Stimulated activated naive CD8-positive, alpha-beta T cell treated with anti-CD3 and anti-CD28 coated beads, Interleukin-15, amount 100 ng/mL, for 72 hours (primary cell): ENCODE measurements at regions not wholly inside any gene's neighbourhood (a gene's known extent, or its start where the extent isn't known, plus 50 kb on each side); places are given as distances from the start of the nearest gene placed in this dataset.

ENCODE experiments used
- ATAC-seq: fragments of 150-1000 bp; cut with Tn5 transposase; 2 replicates; pipeline ENCODE4 v1.10.0; 2021; ENCODE audit warnings: mild to moderate bottlenecking, moderate library complexity
- DNase-seq, 2 donors: peaks; one replicate each; pipeline ENCODE4 v3.0.0; 2021 to 2022
- H3K27ac Mint-ChIP-seq, 2 donors: one replicate each; pipeline ENCODE4 v1.8.0; 2022; ENCODE audit warnings: mild to moderate bottlenecking in 2 of 2, mixed read lengths in 2 of 2, moderate library complexity in 2 of 2
- H3K27me3 Mint-ChIP-seq: one replicate; pipeline ENCODE4 v1.8.0; 2022; ENCODE audit warnings: mixed read lengths
- H3K4me1 Mint-ChIP-seq: one replicate; pipeline ENCODE4 v1.8.0; 2022; ENCODE audit warnings: mild to moderate bottlenecking, mixed read lengths
- H3K4me3 Mint-ChIP-seq, 2 donors: one replicate each; pipeline ENCODE4 v1.8.0; 2022; ENCODE audit warnings: mild to moderate bottlenecking in 2 of 2, mixed read lengths in 2 of 2, moderate library complexity in 1 of 2
- H3K9me3 Mint-ChIP-seq, 2 donors: one replicate each; pipeline ENCODE4 v1.8.0; 2022; ENCODE audit warnings: mixed read lengths in 2 of 2

DNA sequence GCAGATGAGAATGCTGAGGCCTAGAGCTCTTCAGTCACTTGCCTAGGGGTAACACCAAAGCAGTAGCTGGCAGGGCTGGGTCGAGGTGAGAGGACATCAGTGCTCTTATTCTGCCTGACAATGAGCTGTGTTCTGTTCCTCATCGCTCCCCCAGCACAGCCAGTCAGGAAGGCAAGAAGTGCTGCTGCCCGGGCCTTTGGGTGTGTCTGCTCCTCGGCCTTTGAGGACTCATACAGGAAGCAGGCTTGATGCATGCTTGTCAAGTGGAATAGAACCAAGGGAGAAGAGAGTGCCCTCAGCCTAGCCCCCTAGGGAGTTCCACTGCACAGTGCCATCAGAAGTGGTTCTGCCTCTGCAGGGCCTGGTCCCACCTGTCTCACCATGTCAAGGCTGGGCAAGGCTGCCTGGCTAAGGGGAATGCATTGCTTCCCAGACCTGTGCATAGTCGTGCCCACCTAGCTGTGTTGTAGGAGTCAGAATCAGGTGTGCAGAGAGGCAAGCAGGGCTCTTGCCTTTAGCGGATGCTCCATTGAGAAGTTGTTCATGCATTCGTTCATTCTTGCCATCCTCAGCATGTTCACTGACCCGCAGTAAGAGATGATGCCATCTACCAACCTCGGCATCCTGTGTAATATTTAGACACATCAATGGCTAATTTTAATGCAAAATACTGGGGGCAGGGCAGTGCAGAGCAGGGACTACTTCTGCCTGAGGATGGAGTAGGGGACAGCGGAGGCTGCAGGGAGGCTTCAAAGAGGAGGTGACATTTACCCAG is 156.6 kb downstream of the RPS24 start:
- no peaks in the 10 kb centered on the region for H3K4me1 Mint-ChIP-seq
- no peak for DNase-seq
- H3K9me3 Mint-ChIP-seq, result peaks cover 4 to 8% of the 10 kb centered on the region in 2 donors
- ATAC-seq, result no peak
- H3K27me3 Mint-ChIP-seq, result no peaks in the 10 kb centered on the region
- peak overlapping the region in 1 of 2 donors; percentile 24 for H3K4me3 Mint-ChIP-seq
- H3K27ac Mint-ChIP-seq, result no peak overlapping the region

- H3K4me1 Mint-ChIP-seq, result no peaks in the 10 kb centered on the region
- H3K27me3 Mint-ChIP-seq, result no peaks in the 10 kb centered on the region
Observed at GRCh38 chr10:78191301-78191700, 157.6 kb downstream of the RPS24 start.

DNA sequence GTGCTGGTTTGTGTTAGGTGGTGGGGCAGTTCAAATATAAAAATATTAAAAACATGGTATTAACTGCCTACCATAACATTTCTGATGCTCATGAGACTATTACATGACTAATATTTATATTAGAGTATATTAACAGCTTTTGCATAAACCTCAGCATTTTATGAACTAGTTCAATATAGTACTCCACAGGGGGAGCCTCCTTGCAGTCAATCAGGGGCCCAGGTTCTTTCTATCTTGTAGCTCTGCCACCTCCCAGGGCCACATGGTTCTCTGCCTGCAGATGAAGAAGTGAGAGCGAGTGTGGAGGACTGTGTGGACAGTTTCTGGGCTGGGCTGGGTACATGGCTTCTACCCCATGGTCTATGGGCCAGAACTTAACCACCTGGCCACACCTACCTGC is 159.5 kb downstream of the RPS24 start:
- no peak overlapping the region for H3K27ac Mint-ChIP-seq
- no peaks in the 10 kb centered on the region for H3K4me1 Mint-ChIP-seq
- DNase-seq (no peak), ATAC-seq (no peak)
- H3K27me3 Mint-ChIP-seq, result no peaks in the 10 kb centered on the region
- peaks cover 4 to 8% of the 10 kb centered on the region in 2 donors for H3K9me3 Mint-ChIP-seq
- no peak overlapping the region for H3K4me3 Mint-ChIP-seq

More at GRCh38 chr10:78191301-78191700, 157.6 kb downstream of the RPS24 start:
- H3K4me3 Mint-ChIP-seq, result no peak overlapping the region
- DNase-seq (no peak), ATAC-seq (no peak)
- H3K27ac Mint-ChIP-seq, result no peak overlapping the region
- H3K9me3 Mint-ChIP-seq, result peaks cover 4 to 8% of the 10 kb centered on the region in 2 donors

DNA sequence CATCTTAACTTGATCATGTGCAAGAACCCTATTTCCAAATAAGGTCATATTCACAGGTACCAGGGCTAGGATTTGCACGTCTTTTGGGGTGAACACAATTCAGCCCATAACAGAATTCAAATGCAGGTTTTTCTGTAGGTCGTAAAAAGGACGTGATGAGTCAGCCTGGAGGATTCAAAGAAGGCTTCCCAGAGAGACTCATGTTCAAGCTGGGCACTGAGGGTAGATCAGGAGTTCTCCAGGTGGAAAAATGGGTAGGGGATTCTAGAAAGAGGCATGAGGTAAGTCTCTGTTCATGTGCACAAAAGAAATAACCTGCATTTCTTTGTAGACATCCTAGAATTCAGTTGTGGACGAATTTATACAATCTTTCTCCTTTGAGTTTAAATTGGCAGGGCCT is 160.4 kb downstream of the RPS24 start:
- H3K4me1 Mint-ChIP-seq, result no peaks in the 10 kb centered on the region
- no peak for DNase-seq
- H3K4me3 Mint-ChIP-seq, result no peak overlapping the region
- H3K27me3 Mint-ChIP-seq, result no peaks in the 10 kb centered on the region
- no peak for ATAC-seq
- H3K27ac Mint-ChIP-seq, result no peak overlapping the region
- peaks cover 4 to 8% of the 10 kb centered on the region in 2 donors for H3K9me3 Mint-ChIP-seq

DNA sequence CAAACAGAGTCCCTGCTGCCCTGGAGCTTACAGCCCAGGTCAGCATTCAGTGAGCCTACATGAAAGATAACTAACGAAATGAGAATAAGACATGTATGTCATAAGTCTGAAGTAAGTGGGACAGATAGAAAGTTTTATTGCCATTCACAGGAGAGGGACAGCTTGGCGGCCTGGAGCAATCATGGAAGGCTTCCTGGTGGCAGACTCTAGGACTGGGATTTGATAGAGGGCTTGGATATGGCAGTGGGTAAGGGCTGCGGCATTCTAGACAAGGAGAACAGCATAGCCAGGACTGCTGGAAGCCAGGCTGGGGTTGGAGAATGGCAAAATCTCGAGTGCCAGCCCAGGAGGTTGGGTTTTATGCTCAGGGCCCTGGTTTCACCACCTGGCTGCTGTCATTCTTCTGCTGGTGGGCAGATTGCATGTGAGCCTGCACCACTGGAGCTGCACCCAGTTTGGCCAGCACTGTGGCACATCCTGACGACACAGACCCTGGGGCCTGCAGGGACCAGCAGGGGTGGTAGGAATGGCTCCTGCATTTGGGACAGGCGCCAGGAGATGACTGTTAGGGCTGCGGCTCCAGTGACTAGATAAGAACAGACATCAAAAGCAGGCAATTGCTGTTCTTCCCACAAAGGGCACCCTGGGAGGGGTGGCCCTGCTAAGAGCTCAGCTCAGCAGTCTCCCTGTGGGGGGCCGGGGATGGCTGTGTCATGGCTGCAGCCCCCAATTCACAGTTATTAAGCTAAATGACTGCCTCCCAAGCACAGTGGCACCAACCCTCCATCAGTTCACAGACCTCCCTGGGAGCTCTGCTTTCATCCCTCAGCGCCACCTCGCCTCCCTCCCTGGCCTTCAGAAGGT is 161.1 kb downstream of the RPS24 start:
- Mint-ChIP-seq H3K9me3 (peaks cover 4 to 8% of the 10 kb centered on the region in 2 donors), H3K4me1 (no peaks in the 10 kb centered on the region), H3K27ac (no peak overlapping the region), H3K27me3 (no peaks in the 10 kb centered on the region), H3K4me3 (no peak overlapping the region)
- DNase-seq (no peak), ATAC-seq (no peak)

GRCh38 chr10:78196396-78196795 is 162.7 kb downstream of the RPS24 start:
- DNase-seq (no peak), ATAC-seq (no peak)
- Mint-ChIP-seq H3K4me1 (no peaks in the 10 kb centered on the region), H3K27ac (no peak overlapping the region), H3K27me3 (no peaks in the 10 kb centered on the region), H3K4me3 (no peak overlapping the region), H3K9me3 (peaks cover 4 to 8% of the 10 kb centered on the region in 2 donors)

DNA sequence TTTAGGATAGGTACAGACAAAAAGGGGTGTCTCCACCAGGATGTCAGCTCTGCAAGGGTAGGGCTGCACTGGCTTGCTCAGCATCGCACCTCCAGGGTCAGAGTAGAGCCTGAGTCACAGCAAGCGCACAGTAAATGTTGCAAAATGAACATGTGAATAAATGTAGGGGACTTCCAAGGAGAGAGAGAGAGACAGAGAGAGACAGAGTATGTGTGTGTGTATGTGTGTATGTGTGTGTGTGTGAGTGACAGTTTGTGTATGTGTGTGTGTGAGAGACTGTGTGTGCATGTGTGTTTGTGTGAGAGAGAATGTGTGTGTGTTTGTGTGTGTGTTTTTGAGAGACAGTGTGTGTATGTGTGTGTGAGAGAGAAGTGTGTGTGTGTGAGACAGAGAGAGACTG is 163.3 kb downstream of the RPS24 start:
- H3K27ac Mint-ChIP-seq, result no peak overlapping the region
- no peak overlapping the region for H3K4me3 Mint-ChIP-seq
- H3K9me3 Mint-ChIP-seq, result peaks cover 4 to 8% of the 10 kb centered on the region in 2 donors
- no peaks in the 10 kb centered on the region for H3K27me3 Mint-ChIP-seq
- no peak for DNase-seq
- no peaks in the 10 kb centered on the region for H3K4me1 Mint-ChIP-seq
- ATAC-seq, result peak; percentile 53

GRCh38 chr10:78197628-78198272 is 164.1 kb downstream of the RPS24 start:
- no peak for ATAC-seq
- H3K4me1 Mint-ChIP-seq, result no peaks in the 10 kb centered on the region
- no peak overlapping the region for H3K4me3 Mint-ChIP-seq
- no peak overlapping the region for H3K27ac Mint-ChIP-seq
- peaks cover 4 to 8% of the 10 kb centered on the region in 2 donors for H3K9me3 Mint-ChIP-seq
- no peaks in the 10 kb centered on the region for H3K27me3 Mint-ChIP-seq
- DNase-seq, result no peak

DNA sequence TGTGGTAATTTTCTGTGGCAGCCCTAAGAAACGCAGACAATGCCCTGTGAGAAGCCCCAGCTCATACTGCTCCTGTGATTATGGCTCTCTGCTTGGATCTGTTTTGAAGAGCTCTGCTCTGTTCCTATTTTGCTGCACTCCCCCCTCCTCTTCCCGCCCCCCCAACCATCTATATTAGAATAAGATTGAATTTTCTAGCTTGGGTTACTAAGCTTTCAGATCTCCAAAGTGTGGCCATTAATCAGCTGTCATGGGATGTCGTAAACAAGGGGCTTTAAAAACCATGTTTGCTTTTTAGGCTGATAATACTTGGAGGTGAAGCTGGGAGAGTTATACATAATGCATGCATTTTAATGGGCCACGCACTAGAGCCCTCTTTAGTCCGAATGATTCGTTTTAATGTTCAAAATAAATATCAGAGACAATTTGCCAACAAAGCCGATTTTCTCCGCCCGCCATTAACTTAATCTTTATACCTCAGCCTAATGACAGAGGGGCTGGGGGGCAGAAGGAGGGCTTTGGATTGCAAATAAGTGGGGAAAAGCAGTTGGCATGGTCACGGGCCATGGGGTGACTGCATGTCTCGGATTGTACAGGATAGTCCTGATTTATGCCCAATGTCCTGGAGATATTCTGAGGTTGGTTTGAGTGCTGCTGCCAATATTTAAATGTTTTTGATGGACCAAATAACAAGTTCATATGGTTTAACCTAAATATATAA is 165.5 kb downstream of the RPS24 start:
- no peaks in the 10 kb centered on the region for H3K27me3 Mint-ChIP-seq
- H3K4me1 Mint-ChIP-seq, result no peaks in the 10 kb centered on the region
- no peak for DNase-seq
- no peak overlapping the region for H3K27ac Mint-ChIP-seq
- no peak overlapping the region for H3K4me3 Mint-ChIP-seq
- ATAC-seq, result no peak
- no peaks in the 10 kb centered on the region for H3K9me3 Mint-ChIP-seq

GRCh38 chr10:78199759-78200158 is 166.1 kb downstream of the RPS24 start:
- Mint-ChIP-seq H3K4me1 (peaks cover under 1% of the 10 kb centered on the region), H3K9me3 (no peaks in the 10 kb centered on the region)

GRCh38 chr10:78200686-78201085 is 167.0 kb downstream of the RPS24 start:
- DNase-seq (no peak), ATAC-seq (no peak)
- Mint-ChIP-seq H3K27me3 (no peaks in the 10 kb centered on the region), H3K4me1 (peaks cover 10% of the 10 kb centered on the region), H3K9me3 (no peaks in the 10 kb centered on the region), H3K4me3 (no peak overlapping the region), H3K27ac (no peak overlapping the region)

More at GRCh38 chr10:78199759-78200158, 166.1 kb downstream of the RPS24 start:
- no peak overlapping the region for H3K27ac Mint-ChIP-seq
- no peak overlapping the region for H3K4me3 Mint-ChIP-seq
- H3K27me3 Mint-ChIP-seq, result no peaks in the 10 kb centered on the region
- no peak for ATAC-seq
- DNase-seq, result no peak

DNA sequence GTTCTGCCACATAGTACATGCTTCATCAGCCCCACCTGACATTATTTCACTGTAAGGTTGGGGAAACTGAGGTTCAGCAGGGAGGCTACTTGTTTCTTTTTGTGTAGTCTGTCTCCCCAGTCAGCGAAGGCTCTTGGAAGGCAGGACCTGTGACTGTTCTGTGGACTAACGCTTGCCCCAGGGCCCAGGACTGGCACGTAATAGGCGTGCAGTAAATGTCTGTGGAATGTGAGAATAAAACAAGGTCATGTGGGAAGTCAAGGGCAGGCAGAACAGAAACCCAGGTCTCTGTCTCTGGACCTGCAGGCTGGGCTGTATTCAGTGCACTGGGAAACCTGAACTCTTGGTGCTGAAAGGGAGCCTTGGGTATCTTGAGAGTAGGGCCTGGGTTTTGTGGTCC is 168.7 kb downstream of the RPS24 start:
- Mint-ChIP-seq H3K27ac (no peak overlapping the region), H3K4me3 (no peak overlapping the region), H3K27me3 (no peaks in the 10 kb centered on the region), H3K9me3 (no peaks in the 10 kb centered on the region), H3K4me1 (peaks cover 15% of the 10 kb centered on the region)
- no peak for DNase-seq
- ATAC-seq, result no peak

DNA sequence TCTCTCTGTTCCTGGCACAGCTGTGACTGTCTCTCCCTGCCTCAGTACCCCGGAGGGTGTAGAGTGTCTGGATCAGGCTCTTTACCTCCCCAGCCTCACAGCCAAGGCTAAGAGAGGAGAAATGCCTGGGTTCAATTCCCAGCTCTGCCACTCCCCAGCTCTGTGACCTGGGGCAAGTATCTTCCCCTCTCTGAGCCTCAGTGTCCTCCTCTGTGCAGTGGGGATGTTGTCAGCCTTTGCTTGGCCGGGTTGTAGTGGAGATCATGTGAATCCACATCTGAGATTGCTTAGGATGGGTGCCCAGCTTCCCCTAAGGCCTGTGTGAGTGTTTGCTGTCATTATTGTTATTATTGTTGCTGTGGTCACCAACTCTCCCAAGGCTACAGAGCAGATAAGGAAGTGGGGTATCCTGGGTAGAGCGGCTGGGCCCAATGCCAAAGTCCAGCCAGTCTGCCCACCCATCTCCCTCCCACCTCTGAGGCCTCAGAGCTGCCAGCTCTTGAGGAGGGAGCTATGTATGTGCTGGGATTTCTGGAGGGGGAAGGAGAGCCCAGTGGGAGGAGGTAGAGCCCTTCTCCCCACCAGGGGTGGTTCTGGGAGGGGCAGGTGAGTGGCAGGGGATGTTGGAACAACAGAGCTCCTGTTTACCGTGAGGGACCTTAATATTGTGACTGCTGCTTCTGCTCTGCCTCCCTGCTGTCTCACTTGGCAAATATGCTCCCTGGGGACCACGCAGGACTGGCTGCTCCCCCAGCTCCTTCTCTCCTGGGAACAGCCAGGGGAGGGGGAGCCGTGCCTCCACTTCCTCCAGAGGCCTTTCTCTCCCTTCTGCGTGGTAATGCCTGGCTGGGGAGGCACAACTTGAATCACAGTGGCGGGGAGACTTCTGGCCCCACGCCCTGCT is 170.5 kb downstream of the RPS24 start:
- no peak overlapping the region for H3K4me3 Mint-ChIP-seq
- peaks cover 15% of the 10 kb centered on the region for H3K4me1 Mint-ChIP-seq
- no peaks in the 10 kb centered on the region for H3K27me3 Mint-ChIP-seq
- DNase-seq (no peak), ATAC-seq (no peak)
- H3K27ac Mint-ChIP-seq, result peak overlapping the region; percentile 37 to 64
- H3K9me3 Mint-ChIP-seq, result no peaks in the 10 kb centered on the region

DNA sequence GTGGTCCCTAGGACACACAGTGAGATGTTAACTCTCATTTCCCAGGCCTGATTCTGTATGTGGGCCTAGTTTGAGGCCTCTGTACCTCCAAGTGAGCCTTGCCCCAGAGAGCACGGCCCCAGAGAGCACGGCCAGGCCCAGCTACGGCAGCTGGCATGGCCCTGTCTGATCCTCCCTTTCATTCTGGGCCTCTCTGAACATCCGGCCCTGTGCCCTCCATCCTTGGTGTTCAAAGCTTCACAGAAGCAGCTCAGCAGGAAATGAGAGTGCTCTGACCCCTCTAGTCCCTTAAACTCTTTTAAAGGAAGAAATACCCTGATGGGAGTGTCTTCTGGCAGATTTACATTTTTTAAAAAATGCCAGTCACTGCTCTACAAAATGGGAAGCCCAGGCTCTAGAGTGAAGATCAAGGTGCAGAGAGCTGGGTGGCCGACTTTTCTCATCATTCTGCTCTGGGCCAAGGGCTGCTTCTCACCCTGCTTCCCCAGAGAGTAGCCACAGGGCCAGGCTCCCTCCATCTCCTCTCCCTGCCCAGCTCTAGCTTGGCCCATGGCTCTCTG is 171.9 kb downstream of the RPS24 start:
- peak; percentile 43 for ATAC-seq
- Mint-ChIP-seq H3K4me3 (no peak overlapping the region), H3K27me3 (no peaks in the 10 kb centered on the region), H3K9me3 (no peaks in the 10 kb centered on the region), H3K27ac (peak overlapping the region; percentile 95), H3K4me1 (peaks cover 17% of the 10 kb centered on the region)
- DNase-seq, result peak in 1 of 2 donors; percentile 10
